ENCODE measurements at regions not wholly inside any gene's neighbourhood (a gene's known extent, or its start where the extent isn't known, plus 50 kb on each side); places are given as distances from the start of the nearest gene placed in this dataset.

- H3K27ac Mint-ChIP-seq = no peak overlapping the region
- peaks cover 5% of the 10 kb centered on the region for H3K9me3 Mint-ChIP-seq
- DNase-seq (ENCODE audit: extremely low spot score, unreplicated experiment) = no peak
- H3K4me1 Mint-ChIP-seq (ENCODE audit: unreplicated experiment) = no peaks in the 10 kb centered on the region
- TF ChIP-seq CTCF (conservative IDR thresholded peaks at IDR 0.05) = no peak
- no peaks in the 10 kb centered on the region for H3K27me3 Mint-ChIP-seq
- no peak overlapping the region for H3K4me3 Mint-ChIP-seq
- no peaks in the 10 kb centered on the region for H3K36me3 Mint-ChIP-seq
These were observed 81.6 kb upstream of the SNX9 start for GRCh38 chr6:157741321-157741947.

DNA sequence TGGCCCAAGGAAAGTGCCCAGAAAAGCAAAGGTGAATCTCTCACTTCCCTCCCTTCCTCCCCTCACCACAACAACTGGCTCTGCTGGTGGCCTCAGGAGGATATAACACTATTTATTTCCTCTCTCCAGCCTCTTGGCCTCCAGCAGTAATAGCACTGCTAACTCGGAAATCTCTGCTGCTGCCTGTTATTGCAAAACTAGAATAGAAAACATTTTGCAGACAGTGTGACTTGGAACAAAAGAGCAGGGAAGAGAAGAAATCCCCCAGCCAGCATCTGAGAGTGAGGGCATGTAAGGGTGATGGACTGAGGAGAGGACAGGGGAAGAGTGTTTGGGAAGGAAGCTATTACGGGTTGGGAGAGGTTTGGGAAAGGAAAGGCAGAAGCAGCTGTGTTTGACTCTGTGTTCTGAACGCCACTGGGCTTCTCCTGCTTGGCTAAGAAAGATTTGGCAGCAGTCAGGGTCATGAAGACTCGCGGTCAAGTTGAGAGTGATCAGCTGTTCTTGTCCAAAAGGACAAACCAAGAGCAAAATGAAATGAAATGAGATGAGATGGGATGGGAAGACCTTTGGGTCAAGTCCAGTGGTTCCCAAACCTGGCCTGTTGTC is 81.0 kb upstream of the SNX9 start:
- Mint-ChIP-seq H3K36me3 (no peaks in the 10 kb centered on the region), H3K27ac (no peak overlapping the region), H3K9me3 (peaks cover 5% of the 10 kb centered on the region), H3K4me3 (no peak overlapping the region), H3K27me3 (no peaks in the 10 kb centered on the region), H3K4me1 (ENCODE audit: unreplicated experiment) (no peaks in the 10 kb centered on the region)
- DNase-seq (ENCODE audit: extremely low spot score, unreplicated experiment) = no peak
- no peak for TF ChIP-seq CTCF (conservative IDR thresholded peaks at IDR 0.05)

GRCh38 chr6:157744102-157744601 is 78.9 kb upstream of the SNX9 start:
- no peaks in the 10 kb centered on the region for H3K36me3 Mint-ChIP-seq
- H3K4me3 Mint-ChIP-seq = no peak overlapping the region
- DNase-seq (ENCODE audit: extremely low spot score, unreplicated experiment) = no peak
- no peaks in the 10 kb centered on the region for H3K27me3 Mint-ChIP-seq
- H3K4me1 Mint-ChIP-seq (ENCODE audit: unreplicated experiment) = no peaks in the 10 kb centered on the region
- no peak overlapping the region for H3K27ac Mint-ChIP-seq
- H3K9me3 Mint-ChIP-seq = no peaks in the 10 kb centered on the region
- TF ChIP-seq CTCF (conservative IDR thresholded peaks at IDR 0.05) = no peak

DNA sequence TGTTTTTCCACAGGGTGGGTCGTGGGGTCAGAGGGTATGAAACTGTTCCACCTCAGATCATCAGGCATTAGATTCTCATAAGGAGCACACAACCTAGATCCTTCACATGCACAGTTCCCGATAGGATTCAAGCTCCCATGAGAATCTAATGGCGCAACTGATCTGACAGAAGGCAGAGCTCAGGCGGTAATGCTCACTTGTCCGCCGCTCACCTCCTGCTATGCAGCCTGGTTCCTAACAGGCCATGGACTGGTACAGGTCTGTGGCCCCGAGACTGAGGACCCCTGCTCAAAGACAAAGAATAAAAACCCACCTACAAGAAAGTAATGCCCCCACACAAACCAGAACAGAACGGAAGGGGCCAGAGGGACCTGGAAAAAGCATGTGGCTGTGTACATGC is 76.1 kb upstream of the SNX9 start:
- Mint-ChIP-seq H3K36me3 (no peaks in the 10 kb centered on the region), H3K27ac (no peak overlapping the region), H3K4me1 (ENCODE audit: unreplicated experiment) (no peaks in the 10 kb centered on the region), H3K27me3 (no peaks in the 10 kb centered on the region), H3K4me3 (no peak overlapping the region), H3K9me3 (no peaks in the 10 kb centered on the region)
- no peak for TF ChIP-seq CTCF (conservative IDR thresholded peaks at IDR 0.05)
- no peak for DNase-seq (ENCODE audit: extremely low spot score, unreplicated experiment)

- DNase-seq (ENCODE audit: extremely low spot score, unreplicated experiment) = no peak
- Mint-ChIP-seq H3K27me3 (no peaks in the 10 kb centered on the region), H3K36me3 (no peaks in the 10 kb centered on the region), H3K27ac (no peak overlapping the region), H3K4me1 (ENCODE audit: unreplicated experiment) (no peaks in the 10 kb centered on the region), H3K4me3 (no peak overlapping the region), H3K9me3 (no peaks in the 10 kb centered on the region)
- TF ChIP-seq CTCF (conservative IDR thresholded peaks at IDR 0.05) = no peak
These were observed 75.7 kb upstream of the SNX9 start for GRCh38 chr6:157747370-157747769.
